Nephron progenitor cell (in vitro differentiated cells): ENCODE measurements at regions not wholly inside any gene's neighbourhood (a gene's known extent, or its start where the extent isn't known, plus 50 kb on each side); places are given as distances from the start of the nearest gene placed in this dataset.

Experiments used
- DNase-seq: peaks from one replicate; pipeline ENCODE4 v3.0.0; 2021
- H3K27ac Mint-ChIP-seq: 2 replicates; pipeline ENCODE4 v1.8.0; 2021; ENCODE audit warnings: mild to moderate bottlenecking, moderate library complexity, mixed read lengths
- H3K27me3 Mint-ChIP-seq: 2 replicates; pipeline ENCODE4 v1.8.0; 2021; ENCODE audit warnings: mild to moderate bottlenecking, low read depth, mixed read lengths; ENCODE audit not compliant: poor library complexity
- H3K36me3 Mint-ChIP-seq: 2 replicates; pipeline ENCODE4 v1.8.0; 2021; ENCODE audit warnings: low read depth, mixed read lengths
- H3K4me1 Mint-ChIP-seq: 2 replicates; pipeline ENCODE4 v1.8.0; 2021; ENCODE audit warnings: mixed read lengths
- H3K4me3 Mint-ChIP-seq: 2 replicates; pipeline ENCODE4 v1.8.0; 2021; ENCODE audit warnings: mild to moderate bottlenecking, moderate library complexity, mixed read lengths
- H3K9me3 Mint-ChIP-seq: 2 replicates; pipeline ENCODE4 v1.8.0; 2021; ENCODE audit warnings: mild to moderate bottlenecking, moderate library complexity, mixed read lengths
- TF ChIP-seq, protein P1 (sequence below): fragments of 200-600 bp; sonication (generic); IDR thresholded peaks from 2 replicates; pipeline ENCODE4 v1.5.0; 2021; ENCODE audit warnings: antibody characterized with exemption

DNA sequence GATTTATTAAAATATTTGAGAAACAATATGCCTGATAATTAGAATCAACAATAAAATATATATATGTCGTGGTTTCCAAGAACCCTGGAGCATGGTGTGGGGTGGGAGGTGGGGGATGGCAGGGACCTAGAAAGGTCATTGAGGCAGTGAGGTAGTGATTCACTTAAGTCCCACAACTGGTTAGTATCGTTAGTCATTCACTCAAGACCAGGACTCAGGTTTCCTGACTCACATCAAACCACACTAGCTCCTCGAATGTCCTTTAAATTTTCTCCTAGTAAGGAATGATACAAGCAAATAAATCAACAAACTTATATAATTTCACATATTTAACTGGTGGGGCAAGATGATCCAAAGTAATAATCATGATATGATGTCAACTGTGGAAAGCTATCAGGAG lies 158.8 kb upstream of the AADAT start:
- DNase-seq = no peak
- Mint-ChIP-seq H3K27ac (peak overlapping the region; percentile 24), H3K36me3 (no peaks in the 10 kb centered on the region), H3K4me1 (peaks cover 31% of the 10 kb centered on the region), H3K27me3 (peaks cover 3% of the 10 kb centered on the region), H3K9me3 (no peaks in the 10 kb centered on the region), H3K4me3 (no peak overlapping the region)
- TF ChIP-seq, protein P1, sequence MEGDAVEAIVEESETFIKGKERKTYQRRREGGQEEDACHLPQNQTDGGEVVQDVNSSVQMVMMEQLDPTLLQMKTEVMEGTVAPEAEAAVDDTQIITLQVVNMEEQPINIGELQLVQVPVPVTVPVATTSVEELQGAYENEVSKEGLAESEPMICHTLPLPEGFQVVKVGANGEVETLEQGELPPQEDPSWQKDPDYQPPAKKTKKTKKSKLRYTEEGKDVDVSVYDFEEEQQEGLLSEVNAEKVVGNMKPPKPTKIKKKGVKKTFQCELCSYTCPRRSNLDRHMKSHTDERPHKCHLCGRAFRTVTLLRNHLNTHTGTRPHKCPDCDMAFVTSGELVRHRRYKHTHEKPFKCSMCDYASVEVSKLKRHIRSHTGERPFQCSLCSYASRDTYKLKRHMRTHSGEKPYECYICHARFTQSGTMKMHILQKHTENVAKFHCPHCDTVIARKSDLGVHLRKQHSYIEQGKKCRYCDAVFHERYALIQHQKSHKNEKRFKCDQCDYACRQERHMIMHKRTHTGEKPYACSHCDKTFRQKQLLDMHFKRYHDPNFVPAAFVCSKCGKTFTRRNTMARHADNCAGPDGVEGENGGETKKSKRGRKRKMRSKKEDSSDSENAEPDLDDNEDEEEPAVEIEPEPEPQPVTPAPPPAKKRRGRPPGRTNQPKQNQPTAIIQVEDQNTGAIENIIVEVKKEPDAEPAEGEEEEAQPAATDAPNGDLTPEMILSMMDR = no peak

DNA sequence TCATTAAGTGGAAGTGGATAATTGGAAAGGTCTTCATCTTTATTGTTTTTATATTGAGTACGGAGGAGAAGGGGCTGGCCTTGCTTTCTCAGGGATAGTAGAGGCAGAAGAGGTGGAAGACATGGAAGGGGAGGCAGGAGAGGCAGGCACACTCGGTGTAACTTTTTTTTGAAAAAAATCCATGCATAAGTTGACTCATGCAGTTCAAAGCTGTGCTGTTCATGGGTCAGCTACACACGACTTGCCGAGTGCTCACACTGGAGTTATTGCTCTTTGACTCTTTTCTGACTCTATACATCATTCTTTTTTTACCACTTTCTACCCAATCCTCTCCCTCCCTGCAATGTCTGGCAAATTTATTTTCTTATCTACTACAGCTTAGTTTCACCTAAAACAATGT lies 158.3 kb upstream of the AADAT start:
- Mint-ChIP-seq H3K4me1 (peaks cover 31% of the 10 kb centered on the region), H3K27ac (peak overlapping the region; percentile 24), H3K9me3 (no peaks in the 10 kb centered on the region), H3K36me3 (no peaks in the 10 kb centered on the region), H3K27me3 (peaks cover 3% of the 10 kb centered on the region), H3K4me3 (no peak overlapping the region)
- DNase-seq = no peak
- TF ChIP-seq, protein P1 = no peak

DNA sequence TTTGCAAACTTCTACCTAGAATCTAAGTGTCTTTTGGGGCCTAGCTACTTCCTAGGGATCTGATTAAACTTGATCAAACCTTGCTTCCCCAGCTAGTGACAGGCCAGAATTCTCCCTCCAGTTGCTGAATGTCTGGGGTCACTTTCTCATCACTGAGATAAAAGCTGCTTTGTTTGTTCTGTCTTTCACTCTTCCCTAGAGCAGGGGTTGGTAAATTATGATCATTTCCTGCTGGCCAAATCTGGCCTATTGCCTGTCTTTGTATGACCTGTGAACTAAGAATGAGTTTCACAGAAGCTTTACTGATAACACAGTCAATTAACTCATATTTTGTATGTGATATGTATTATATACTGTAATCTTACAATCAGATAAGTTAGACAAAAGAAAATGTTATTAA lies 157.8 kb upstream of the AADAT start:
- Mint-ChIP-seq H3K36me3 (no peaks in the 10 kb centered on the region), H3K27me3 (peaks cover 3% of the 10 kb centered on the region), H3K27ac (peak overlapping the region; percentile 24), H3K9me3 (no peaks in the 10 kb centered on the region), H3K4me3 (no peak overlapping the region), H3K4me1 (peaks cover 31% of the 10 kb centered on the region)
- TF ChIP-seq, protein P1 = no peak
- no peak for DNase-seq

DNA sequence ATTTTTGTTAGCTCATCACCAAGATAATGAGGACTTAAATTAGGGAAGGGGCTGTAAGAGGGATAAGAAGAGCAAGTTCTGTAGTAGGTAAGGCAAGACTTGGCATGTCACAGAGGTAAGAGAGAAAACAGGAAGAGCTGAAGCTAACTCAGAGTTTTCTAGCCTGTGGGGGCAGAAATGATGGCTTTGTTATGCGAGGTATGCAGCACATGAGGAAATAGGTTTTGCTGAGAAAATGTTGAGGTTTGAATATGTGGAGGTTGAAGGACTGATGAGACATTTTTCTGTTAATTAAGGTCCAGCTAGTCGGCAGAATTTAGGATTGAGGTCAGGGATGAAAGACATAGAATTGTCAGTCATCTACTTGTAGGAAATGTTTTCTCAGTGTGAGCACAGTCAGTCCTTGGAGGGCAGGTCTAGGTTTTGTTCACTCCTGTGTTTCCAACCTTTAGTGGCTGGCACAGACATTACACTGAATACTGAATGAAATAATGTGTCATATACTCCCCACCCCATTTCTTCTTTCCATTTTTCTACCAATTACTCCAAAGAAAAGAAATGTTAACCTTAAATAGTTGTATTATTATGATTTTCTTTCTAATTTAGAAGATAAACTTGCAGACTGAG lies 154.0 kb upstream of the AADAT start:
- TF ChIP-seq, protein P1 = no peak
- H3K27ac Mint-ChIP-seq = no peak overlapping the region
- H3K4me3 Mint-ChIP-seq = no peak overlapping the region
- DNase-seq = no peak
- no peaks in the 10 kb centered on the region for H3K9me3 Mint-ChIP-seq
- H3K36me3 Mint-ChIP-seq = no peaks in the 10 kb centered on the region
- peaks cover 28% of the 10 kb centered on the region for H3K4me1 Mint-ChIP-seq
- H3K27me3 Mint-ChIP-seq = peaks cover 3% of the 10 kb centered on the region

DNA sequence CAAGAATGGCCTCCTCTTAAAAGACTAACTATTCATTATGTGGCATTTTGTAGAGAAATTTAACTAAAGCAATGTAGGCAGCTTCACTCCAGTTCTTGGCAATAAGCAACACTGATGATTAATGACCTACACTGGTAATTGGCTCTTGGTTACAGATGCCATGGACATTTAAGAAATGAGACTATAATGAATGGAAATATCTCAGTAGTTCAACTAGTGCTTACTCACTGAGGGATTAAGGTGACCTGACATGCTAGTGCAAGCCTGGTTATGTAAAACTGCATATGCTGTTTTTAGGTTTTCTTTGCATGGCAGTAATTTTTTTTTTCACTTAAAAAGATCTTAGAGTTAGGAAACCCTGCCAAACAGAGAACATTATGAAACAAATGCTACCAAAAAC lies 152.7 kb upstream of the AADAT start:
- TF ChIP-seq, protein P1 = no peak
- Mint-ChIP-seq H3K4me3 (no peak overlapping the region), H3K36me3 (no peaks in the 10 kb centered on the region), H3K27ac (no peak overlapping the region), H3K27me3 (no peaks in the 10 kb centered on the region), H3K4me1 (peaks cover 15% of the 10 kb centered on the region), H3K9me3 (no peaks in the 10 kb centered on the region)
- no peak for DNase-seq

DNA sequence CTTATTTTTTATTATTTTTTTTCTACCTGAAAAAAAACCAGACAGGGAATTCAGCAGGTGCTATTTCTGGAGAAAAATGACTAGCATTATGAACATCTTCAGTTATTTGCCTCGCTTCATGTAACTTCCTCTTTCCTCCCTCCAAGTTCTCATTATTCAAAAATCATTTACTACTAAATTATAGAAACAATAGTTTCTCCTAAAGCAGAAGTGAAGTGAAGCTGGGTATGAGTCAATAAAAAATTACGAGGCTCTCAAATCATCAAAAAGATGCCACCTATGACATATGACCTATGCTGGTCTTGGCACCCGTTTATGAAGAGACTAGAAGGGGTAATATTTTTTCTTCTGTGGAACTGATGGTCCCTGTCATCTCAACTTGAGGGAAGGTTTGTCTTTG lies 145.0 kb upstream of the AADAT start:
- Mint-ChIP-seq H3K27ac (no peak overlapping the region), H3K4me1 (no peaks in the 10 kb centered on the region), H3K27me3 (peaks cover 3% of the 10 kb centered on the region), H3K36me3 (no peaks in the 10 kb centered on the region), H3K9me3 (no peaks in the 10 kb centered on the region), H3K4me3 (no peak overlapping the region)
- TF ChIP-seq, protein P1 = no peak
- DNase-seq = no peak
